H1 (cell line): ENCODE measurements at regions not wholly inside any gene's neighbourhood (a gene's known extent, or its start where the extent isn't known, plus 50 kb on each side); places are given as distances from the start of the nearest gene placed in this dataset.

Source experiments
- CTCF ChIA-PET: fragments of 300-600 bp; sonication (Branson Sonifier 250); formaldehyde crosslinking; loops from one replicate; lab custom pipeline; 2021; ENCODE audit not compliant: partially characterized antibody; lab: Charles Lee
- POLR2A ChIA-PET: fragments of 300-600 bp; sonication (Branson Sonifier 250); formaldehyde crosslinking; loops from one replicate; lab custom pipeline; 2021; ENCODE audit warnings: inconsistent platforms; ENCODE audit not compliant: partially characterized antibody; lab: Charles Lee
- DNase-seq, 2 experiments: peaks; one replicate each; pipeline versions ENCODE4 v3.0.0 to v3.0.0-alpha.2; 2010 to 2022; ENCODE audit warnings: low spot score in 2 of 2, low read depth in 1 of 2, mixed read lengths in 1 of 2
- FAIRE-seq: peaks from 2 replicates; lab custom pipeline; 2011; peaks lifted over from hg19 to GRCh38; lab: Jason Lieb, UNC
- H2AFZ ChIP-seq: 2 replicates; pipeline ENCODE4 v1.8.1; 2012; ENCODE audit warnings: low read length, inconsistent platforms
- H2AK5ac ChIP-seq: 2 replicates; pipeline ENCODE4 v1.6.1; 2013; ENCODE audit warnings: low read depth, low read length
- H2BK120ac ChIP-seq: replicated peaks from 2 replicates; pipeline ENCODE3; 2013; ENCODE audit warnings: low read depth, low read length, inconsistent platforms
- H2BK12ac ChIP-seq: 2 replicates; pipeline ENCODE4 v1.6.1; 2013; ENCODE audit warnings: low read depth, low read length
- H2BK15ac ChIP-seq: 2 replicates; pipeline ENCODE4 v1.6.1; 2013; ENCODE audit warnings: low read length
- H2BK20ac ChIP-seq: 2 replicates; pipeline ENCODE4 v1.6.1; 2013; ENCODE audit warnings: low read length
- H2BK5ac ChIP-seq: 2 replicates; pipeline ENCODE4 v1.6.1; 2013; ENCODE audit warnings: low read depth, low read length
- H3K14ac ChIP-seq: 2 replicates; pipeline ENCODE4 v1.6.1; 2013; ENCODE audit warnings: inconsistent platforms; ENCODE audit not compliant: insufficient read length
- H3K18ac ChIP-seq: 2 replicates; pipeline ENCODE4 v1.6.1; 2013; ENCODE audit warnings: low read length; ENCODE audit errors: extremely low read depth
- H3K23ac ChIP-seq: 2 replicates; pipeline ENCODE4 v1.6.1; 2013; ENCODE audit warnings: inconsistent platforms; ENCODE audit not compliant: insufficient read length
- H3K23me2 ChIP-seq: 2 replicates; pipeline ENCODE4 v1.6.1; 2013; ENCODE audit warnings: low read depth, low read length
- H3K27ac ChIP-seq: 2 replicates; pipeline ENCODE4 v1.6.1; 2011; ENCODE audit warnings: low read depth, low read length, inconsistent platforms
- H3K27me3 ChIP-seq, 4 experiments: replicated peaks in 1 of 4; 1 replicate in 1 of 4; 2 replicates in 3 of 4; pipeline versions ENCODE4 v1.6.1 to v1.8.1; 2011 to 2013; ENCODE audit warnings: low read length in 3 of 4, mild to moderate bottlenecking in 3 of 4, inconsistent platforms in 2 of 4, mixed read lengths in 2 of 4, moderate library complexity in 1 of 4; ENCODE audit not compliant: control insufficient read depth in 3 of 4, insufficient read depth in 3 of 4; ENCODE audit errors: extremely low read depth in 1 of 4
- H3K36me3 ChIP-seq, 4 experiments: 2 replicates each; pipeline versions ENCODE4 v1.6.1 to v1.8.1; 2011 to 2013; ENCODE audit warnings: mild to moderate bottlenecking in 4 of 4, low read length in 3 of 4, moderate library complexity in 2 of 4, control low read depth in 1 of 4, inconsistent platforms in 1 of 4; ENCODE audit not compliant: insufficient read depth in 4 of 4, control insufficient read depth in 2 of 4
- H3K4ac ChIP-seq: replicated peaks from 2 replicates; pipeline ENCODE3; 2013; ENCODE audit warnings: low read length, low read depth, mixed read lengths, inconsistent platforms; ENCODE audit not compliant: insufficient read length
- H3K4me1 ChIP-seq, 4 experiments: replicated peaks in 1 of 4; 1 replicate in 1 of 4; 2 replicates in 3 of 4; pipeline versions ENCODE4 v1.6.1 to v1.8.1; 2011 to 2013; ENCODE audit warnings: low read length in 3 of 4, inconsistent platforms in 2 of 4, mixed read lengths in 1 of 4; ENCODE audit not compliant: insufficient read depth in 4 of 4, control insufficient read depth in 3 of 4
- H3K4me2 ChIP-seq, 2 experiments: 2 replicates each; pipeline versions ENCODE4 v1.6.1 to v1.8.1; 2011 to 2013; ENCODE audit warnings: low read depth in 2 of 2, low read length in 2 of 2, control low read depth in 1 of 2, inconsistent platforms in 1 of 2, mild to moderate bottlenecking in 1 of 2; ENCODE audit not compliant: insufficient read depth in 1 of 2
- H3K4me3 ChIP-seq, 4 experiments: fragments of 200-600, 300-600 bp in 1 of 4; sonication (generic), shearing (Covaris generic), sonication (Bioruptor Twin) in 1 of 4; 2 replicates each; pipeline versions ENCODE4 v1.5.1 to v1.8.1; 2011 to 2016; ENCODE audit warnings: low read length in 4 of 4, low read depth in 3 of 4, control low read depth in 2 of 4, inconsistent platforms in 2 of 4, mild to moderate bottlenecking in 2 of 4, mixed read lengths in 1 of 4, moderate library complexity in 1 of 4; ENCODE audit not compliant: insufficient read depth in 2 of 4; ENCODE audit errors: extremely low read depth in 1 of 4
- H3K56ac ChIP-seq: replicated peaks from 2 replicates; pipeline ENCODE3; 2013; ENCODE audit warnings: low read depth, mild to moderate bottlenecking, mixed read lengths, low read length, inconsistent platforms; ENCODE audit not compliant: insufficient read length
- H3K79me1 ChIP-seq: 2 replicates; pipeline ENCODE4 v1.6.1; 2013; ENCODE audit warnings: low read depth, low read length, control low read depth
- H3K79me2 ChIP-seq, 2 experiments: 2 replicates each; pipeline versions ENCODE4 v1.6.1 to v1.8.1; 2012 to 2013; ENCODE audit warnings: low read length in 2 of 2, mild to moderate bottlenecking in 2 of 2, inconsistent platforms in 1 of 2; ENCODE audit not compliant: insufficient read depth in 2 of 2, control insufficient read depth in 1 of 2
- H3K9ac ChIP-seq, 4 experiments: replicated peaks in 1 of 4; 1 replicate in 1 of 4; 2 replicates in 3 of 4; pipeline versions ENCODE4 v1.6.1 to v1.8.1; 2011 to 2013; ENCODE audit warnings: low read depth in 3 of 4, low read length in 3 of 4, control low read depth in 2 of 4, mild to moderate bottlenecking in 2 of 4, moderate library complexity in 2 of 4, inconsistent platforms in 1 of 4; ENCODE audit errors: extremely low read depth in 1 of 4
- H3K9me3 ChIP-seq, 2 experiments: 2 replicates each; pipeline versions ENCODE4 v1.6.1 to v1.8.1; 2012 to 2013; ENCODE audit warnings: mild to moderate bottlenecking in 2 of 2, moderate library complexity in 2 of 2, control low read depth in 1 of 2, inconsistent platforms in 1 of 2, low read depth in 1 of 2, low read length in 1 of 2, mixed read lengths in 1 of 2; ENCODE audit not compliant: insufficient read depth in 2 of 2
- H4K20me1 ChIP-seq, 2 experiments: replicated peaks in 1 of 2; 2 replicates each; pipeline versions ENCODE3 to v1.8.1; 2011 to 2013; ENCODE audit warnings: inconsistent platforms in 2 of 2, low read length in 2 of 2, mild to moderate bottlenecking in 1 of 2; ENCODE audit not compliant: insufficient read depth in 2 of 2, control insufficient read depth in 1 of 2
- H4K5ac ChIP-seq: 2 replicates; pipeline ENCODE4 v1.6.1; 2013; ENCODE audit warnings: low read length, low read depth, mixed read lengths, inconsistent platforms; ENCODE audit not compliant: insufficient read length
- H4K8ac ChIP-seq: 2 replicates; pipeline ENCODE4 v1.8.0; 2013; ENCODE audit warnings: mild to moderate bottlenecking, moderate library complexity, low read length, inconsistent platforms; ENCODE audit not compliant: insufficient read depth; ENCODE audit errors: extremely low read depth
- H4K91ac ChIP-seq: replicated peaks from 2 replicates; pipeline ENCODE3; 2013; ENCODE audit warnings: low read length, mixed read lengths, inconsistent platforms; ENCODE audit not compliant: insufficient read length
- ATF3 ChIP-seq: IDR thresholded peaks from 2 replicates; pipeline ENCODE4 v1.6.1; 2011; ENCODE audit warnings: low read depth, mild to moderate bottlenecking, low read length; ENCODE audit not compliant: insufficient read depth
- CBX8 ChIP-seq: fragments of 300-800, 300-1000 bp; sonication (generic); IDR thresholded peaks from 2 replicates; pipeline ENCODE4 v1.7.1; 2016; ENCODE audit warnings: low read depth, low read length, borderline replicate concordance
- EP300 ChIP-seq, 2 experiments: IDR thresholded peaks; 1 replicate in 1 of 2; 2 replicates in 1 of 2; pipeline ENCODE4 v1.6.1; 2011 to 2012; ENCODE audit warnings: low read depth in 2 of 2, low read length in 2 of 2, mild to moderate bottlenecking in 2 of 2, borderline replicate concordance in 1 of 2, inconsistent platforms in 1 of 2, moderate library complexity in 1 of 2
- FOSL1 ChIP-seq: IDR thresholded peaks from 2 replicates; pipeline ENCODE4 v1.6.1; 2011; ENCODE audit warnings: mild to moderate bottlenecking, low read depth, low read length, moderate library complexity; ENCODE audit not compliant: insufficient read depth
- JUND ChIP-seq: IDR thresholded peaks from 2 replicates; pipeline ENCODE4 v1.6.1; 2011; ENCODE audit warnings: mild to moderate bottlenecking, improper control_type of control experiment, low read length
- KDM4A ChIP-seq: IDR thresholded peaks from one replicate; pipeline ENCODE4 v1.7.1; 2012; ENCODE audit warnings: low read depth, mild to moderate bottlenecking, moderate library complexity, low read length, inconsistent platforms; ENCODE audit not compliant: severe bottlenecking
- MAX ChIP-seq: IDR thresholded peaks from 2 replicates; pipeline ENCODE4 v1.6.1; 2012; ENCODE audit warnings: inconsistent platforms
- PHF8 ChIP-seq: fragments of 200-600 bp; sonication (generic); conservative IDR thresholded peaks from 2 replicates; pipeline ENCODE4 v1.7.1; 2012; ENCODE audit warnings: low read depth, mild to moderate bottlenecking, inconsistent platforms, low read length, moderate library complexity
- RBBP5 ChIP-seq: IDR thresholded peaks from 2 replicates; pipeline ENCODE4 v1.7.1; 2012; ENCODE audit warnings: low read depth, mild to moderate bottlenecking, inconsistent platforms, low read length, moderate library complexity, borderline replicate concordance
- RXRA ChIP-seq: IDR thresholded peaks from 2 replicates; pipeline ENCODE4 v1.6.1; 2011; ENCODE audit warnings: low read depth, mild to moderate bottlenecking, low read length, moderate library complexity; ENCODE audit not compliant: insufficient read depth
- SIN3A ChIP-seq, 2 experiments: IDR thresholded peaks in 1 of 2; conservative IDR thresholded peaks in 1 of 2; 2 replicates each; pipeline ENCODE4 v1.6.1; 2011 to 2012; ENCODE audit warnings: low read length in 2 of 2, improper control_type of control experiment in 1 of 2, low read depth in 1 of 2, mild to moderate bottlenecking in 1 of 2
- TAF1 ChIP-seq: IDR thresholded peaks from 2 replicates; pipeline ENCODE4 v1.6.1; 2011; ENCODE audit warnings: mild to moderate bottlenecking, low read depth, low read length
- TAF7 ChIP-seq: optimal IDR thresholded peaks from 2 replicates; pipeline ENCODE3; 2011; ENCODE audit warnings: low read depth, mild to moderate bottlenecking, inconsistent platforms, low read length, moderate library complexity, borderline replicate concordance
- WGBS, 2 experiments: shearing (Covaris generic) in 1 of 2; methylation state at CpG; one replicate each; pipeline versions ENCODE4 v1.1.6 to v1.1.7; 2013 to 2015; ENCODE audit warnings: low lambda C conversion rate in 2 of 2, mixed read lengths in 2 of 2, inconsistent platforms in 1 of 2, low coverage in 1 of 2, missing lambda C conversion rate in 1 of 2; ENCODE audit not compliant: insufficient replicate concordance in 2 of 2, insufficient coverage in 1 of 2, insufficient read length in 1 of 2; ENCODE audit errors: extremely low coverage in 1 of 2, missing lambda C conversion rate in 1 of 2; 5-methylcytosine and 5-hydroxymethylcytosine counted together

- no peak for FAIRE-seq
- 95% methylated on average over 2 of the region's 2 CpGs; no CpG with 5 or more reads in 1 of the 2 experiments for WGBS, 2 experiments
- CTCF ChIA-PET = interaction anchor here (0.9 kb wide), 1 partner anchor 137 kb away, joined by 3 read pairs; no protein-coding TSS in a partner anchor
- TF ChIP-seq KDM4A (no peak), JUND (no peak), MAX (no peak), SIN3A (conservative IDR thresholded peaks at IDR 0.05 in 1 of 2, IDR thresholded peaks at IDR 0.05 in 1 of 2; ENCODE audit: low read depth in 1 of 2, low read length in 2 of 2) (no peak), FOSL1 (no peak), RBBP5 (no peak), RXRA (no peak), CBX8 (no peak), ATF3 (no peak), TAF7 (no peak), EP300 (IDR thresholded peaks at IDR 0.05; ENCODE audit: borderline replicate concordance in 1 of 2, low read depth in 2 of 2, low read length in 2 of 2) (no peak), TAF1 (no peak), PHF8 (no peak)
Observed at GRCh38 chr7:49639808-49640207, 133.6 kb upstream of the VWC2 start.

More at GRCh38 chr7:49639808-49640207, 133.6 kb upstream of the VWC2 start:
- Histone ChIP-seq H2AK5ac (no peak overlapping the region), H3K36me3 (no peaks in the 10 kb centered on the region), H3K18ac (no peak overlapping the region), H3K23ac (no peak overlapping the region), H3K23me2 (no peaks in the 10 kb centered on the region), H3K4ac (no peak overlapping the region), H4K5ac (no peak overlapping the region), H3K79me2 (no peaks in the 10 kb centered on the region), H3K27me3 (no peaks in the 10 kb centered on the region), H4K8ac (no peak overlapping the region), H2BK120ac (no peak overlapping the region), H2BK15ac (no peak overlapping the region), H3K9me3 (no peaks in the 10 kb centered on the region), H3K4me2 (no peak overlapping the region), H3K79me1 (no peaks in the 10 kb centered on the region), H3K4me1 (peaks cover 0 to 5% (median 3%) of the 10 kb centered on the region in 4 experiments; a peak in 2 of 7 replicates), H3K14ac (no peak overlapping the region), H2BK5ac (no peak overlapping the region), H4K20me1 (no peaks in the 10 kb centered on the region), H4K91ac (no peak overlapping the region), H2AFZ (no peak overlapping the region), H3K27ac (no peak overlapping the region), H2BK12ac (no peak overlapping the region), H3K56ac (no peak overlapping the region), H2BK20ac (no peak overlapping the region), H3K9ac (no peak overlapping the region), H3K4me3 (no peak overlapping the region)
- DNase-seq = no peak
- POLR2A ChIA-PET = no interaction called here
